ENCODE measurements at regions not wholly inside any gene's neighbourhood (a gene's known extent, or its start where the extent isn't known, plus 50 kb on each side); places are given as distances from the start of the nearest gene placed in this dataset.
"Not testable (repeated sequence)": the region's sequence is repeated elsewhere in the genome, so short reads cannot be mapped to it uniquely, and the experiment has no call there.

DNA sequence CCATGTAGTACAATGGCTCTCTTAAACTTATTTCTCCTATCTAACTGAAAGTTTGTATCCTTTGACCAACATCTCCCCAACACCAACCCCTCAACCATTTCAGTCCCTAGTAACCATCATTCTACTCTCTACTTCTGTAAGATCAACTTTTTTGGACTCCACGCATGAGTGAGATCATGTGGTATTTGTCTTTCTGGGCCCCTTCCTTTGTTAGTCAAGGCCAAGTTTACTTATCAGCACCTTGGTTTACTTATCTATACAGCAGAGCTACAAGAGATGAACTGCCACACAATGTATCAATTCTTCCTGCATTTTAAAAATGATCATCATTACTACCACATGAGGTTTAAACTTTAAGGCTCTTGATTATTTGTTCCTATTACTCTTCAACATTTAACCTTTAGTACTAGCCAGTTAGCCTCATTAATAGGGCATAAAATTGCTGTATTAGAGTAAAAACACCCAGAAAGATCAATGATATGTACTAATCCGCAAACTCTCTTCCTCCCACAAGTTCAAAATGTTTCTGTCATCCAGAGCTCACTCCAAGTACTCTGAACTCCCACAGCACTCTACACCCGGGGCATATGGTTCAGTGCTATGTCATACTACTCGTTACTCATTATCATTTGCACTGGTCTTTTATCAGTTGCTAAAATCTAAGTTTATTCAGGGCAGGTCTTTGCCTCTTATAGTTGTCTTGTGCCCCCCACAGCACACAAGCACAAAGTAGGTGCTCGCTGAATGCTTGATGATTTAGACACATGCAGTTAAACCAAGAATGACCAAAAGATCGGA is 145.7 kb upstream of the ADAMTS3 start:
- Histone ChIP-seq H3K9me3 (ENCODE audit: control insufficient read depth in 2 of 2, insufficient read depth in 1 of 2, low read depth in 1 of 2, low read length in 1 of 2) (no peaks in the 10 kb centered on the region), H3K4me1 (ENCODE audit: control insufficient read depth in 2 of 2, insufficient read depth in 2 of 2, low read length in 1 of 2) (no peaks in the 10 kb centered on the region), H3K27ac (ENCODE audit: low read depth in 2 of 2, low read length in 1 of 2) (no peak overlapping the region), H3K4me3 (ENCODE audit: low read depth in 1 of 2, low read length in 2 of 2) (no peak overlapping the region), H3K27me3 (ENCODE audit: control insufficient read depth in 1 of 2, insufficient read depth in 2 of 2, low read length in 2 of 2) (peaks cover 0 to 2% of the 10 kb centered on the region in 2 donors), H3K36me3 (ENCODE audit: control insufficient read depth in 2 of 2, insufficient read depth in 2 of 2, low read length in 1 of 2) (no peaks in the 10 kb centered on the region)
- 78 to 81% methylated on average over 6 of the region's 6 CpGs for WGBS, 2 donors

DNA sequence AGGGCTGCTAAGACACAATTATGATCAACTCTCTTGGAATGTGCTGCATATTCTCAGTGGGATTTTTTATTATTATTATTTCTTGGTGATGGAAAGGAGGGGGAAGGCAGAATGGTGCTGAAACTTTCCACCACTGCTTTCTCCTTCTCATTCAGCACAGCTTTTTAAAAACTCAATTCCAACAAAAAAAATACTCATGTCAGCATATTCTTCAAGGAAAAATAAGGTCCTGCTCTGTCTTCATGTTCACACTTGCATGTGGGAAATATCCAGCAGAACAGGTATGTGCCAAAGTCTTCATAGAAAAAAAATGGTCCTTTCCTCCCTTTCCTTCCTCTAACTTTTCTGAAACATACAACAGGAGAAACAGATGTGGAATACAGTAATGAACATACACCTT is 144.0 kb upstream of the ADAMTS3 start:
- no peak overlapping the region for H3K27ac ChIP-seq (ENCODE audit: low read depth in 2 of 2, low read length in 1 of 2)
- H3K27me3 ChIP-seq (ENCODE audit: control insufficient read depth in 1 of 2, insufficient read depth in 2 of 2, low read length in 2 of 2), result peaks cover 0 to 2% of the 10 kb centered on the region in 2 donors
- no peak overlapping the region for H3K4me3 ChIP-seq (ENCODE audit: low read depth in 1 of 2, low read length in 2 of 2)
- no peaks in the 10 kb centered on the region for H3K4me1 ChIP-seq (ENCODE audit: control insufficient read depth in 2 of 2, insufficient read depth in 2 of 2, low read length in 1 of 2)
- H3K9me3 ChIP-seq (ENCODE audit: control insufficient read depth in 2 of 2, insufficient read depth in 1 of 2, low read depth in 1 of 2, low read length in 1 of 2), result no peaks in the 10 kb centered on the region
- H3K36me3 ChIP-seq (ENCODE audit: control insufficient read depth in 2 of 2, insufficient read depth in 2 of 2, low read length in 1 of 2), result no peaks in the 10 kb centered on the region

DNA sequence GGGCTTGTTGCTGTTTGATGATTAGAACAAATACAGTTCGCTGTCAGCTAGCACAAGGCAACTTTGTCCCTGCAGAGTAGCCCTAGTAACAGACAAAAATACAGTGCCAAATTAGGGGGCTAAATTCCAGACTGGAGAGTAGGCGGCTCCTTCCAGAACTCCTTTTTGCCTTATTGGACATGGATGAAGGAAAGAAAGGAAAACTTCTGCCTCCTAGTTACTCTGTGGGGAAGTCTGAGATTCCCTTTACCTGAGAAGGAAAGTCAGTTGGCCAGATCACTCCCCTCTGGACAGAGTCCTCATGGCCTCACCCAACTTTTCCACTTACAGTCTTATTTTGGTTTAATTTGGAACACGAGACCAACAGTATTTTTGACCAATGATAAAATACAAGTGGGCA is 140.5 kb upstream of the ADAMTS3 start:
- Histone ChIP-seq H3K36me3 (ENCODE audit: control insufficient read depth in 2 of 2, insufficient read depth in 2 of 2, low read length in 1 of 2) (no peaks in the 10 kb centered on the region), H3K9me3 (ENCODE audit: control insufficient read depth in 2 of 2, insufficient read depth in 1 of 2, low read depth in 1 of 2, low read length in 1 of 2) (no peaks in the 10 kb centered on the region), H3K4me1 (ENCODE audit: control insufficient read depth in 2 of 2, insufficient read depth in 2 of 2, low read length in 1 of 2) (no peaks in the 10 kb centered on the region), H3K27ac (ENCODE audit: low read depth in 2 of 2, low read length in 1 of 2) (no peak overlapping the region), H3K27me3 (ENCODE audit: control insufficient read depth in 1 of 2, insufficient read depth in 2 of 2, low read length in 2 of 2) (peaks cover 0 to 2% of the 10 kb centered on the region in 2 donors), H3K4me3 (ENCODE audit: low read depth in 1 of 2, low read length in 2 of 2) (no peak overlapping the region)
- 50 to 61% methylated on average over 3 of the region's 3 CpGs for whole genome bisulfite sequencing, 2 donors

DNA sequence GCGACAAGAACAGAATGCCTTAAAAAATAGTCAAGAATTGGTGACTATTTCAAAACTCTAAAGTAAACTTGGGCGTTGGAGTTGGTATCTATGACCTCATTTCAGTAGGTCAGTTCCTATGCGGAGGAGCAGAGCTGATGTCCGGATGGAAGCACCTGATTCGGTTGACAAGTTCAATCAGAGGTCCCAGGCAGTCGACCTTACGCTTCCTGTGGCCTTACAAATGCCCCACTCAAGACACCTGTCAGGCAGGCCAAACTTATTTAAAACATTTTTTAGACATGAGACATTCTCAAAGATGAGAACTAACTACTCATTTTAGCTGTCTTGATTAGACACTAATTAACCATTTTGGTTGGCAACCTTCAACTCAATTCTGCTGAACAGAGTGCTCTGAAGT is 137.7 kb upstream of the ADAMTS3 start:
- no peak overlapping the region for H3K27ac ChIP-seq (ENCODE audit: low read depth in 2 of 2, low read length in 1 of 2)
- H3K4me3 ChIP-seq (ENCODE audit: low read depth in 1 of 2, low read length in 2 of 2), result no peak overlapping the region
- no peaks in the 10 kb centered on the region for H3K36me3 ChIP-seq (ENCODE audit: control insufficient read depth in 2 of 2, insufficient read depth in 2 of 2, low read length in 1 of 2)
- 80 to 84% methylated on average over 7 of the region's 7 CpGs for WGBS, 2 donors
- no peaks in the 10 kb centered on the region for H3K4me1 ChIP-seq (ENCODE audit: control insufficient read depth in 2 of 2, insufficient read depth in 2 of 2, low read length in 1 of 2)
- peaks cover 0 to 2% of the 10 kb centered on the region in 2 donors for H3K27me3 ChIP-seq (ENCODE audit: control insufficient read depth in 1 of 2, insufficient read depth in 2 of 2, low read length in 2 of 2)
- H3K9me3 ChIP-seq (ENCODE audit: control insufficient read depth in 2 of 2, insufficient read depth in 1 of 2, low read depth in 1 of 2, low read length in 1 of 2), result no peaks in the 10 kb centered on the region

DNA sequence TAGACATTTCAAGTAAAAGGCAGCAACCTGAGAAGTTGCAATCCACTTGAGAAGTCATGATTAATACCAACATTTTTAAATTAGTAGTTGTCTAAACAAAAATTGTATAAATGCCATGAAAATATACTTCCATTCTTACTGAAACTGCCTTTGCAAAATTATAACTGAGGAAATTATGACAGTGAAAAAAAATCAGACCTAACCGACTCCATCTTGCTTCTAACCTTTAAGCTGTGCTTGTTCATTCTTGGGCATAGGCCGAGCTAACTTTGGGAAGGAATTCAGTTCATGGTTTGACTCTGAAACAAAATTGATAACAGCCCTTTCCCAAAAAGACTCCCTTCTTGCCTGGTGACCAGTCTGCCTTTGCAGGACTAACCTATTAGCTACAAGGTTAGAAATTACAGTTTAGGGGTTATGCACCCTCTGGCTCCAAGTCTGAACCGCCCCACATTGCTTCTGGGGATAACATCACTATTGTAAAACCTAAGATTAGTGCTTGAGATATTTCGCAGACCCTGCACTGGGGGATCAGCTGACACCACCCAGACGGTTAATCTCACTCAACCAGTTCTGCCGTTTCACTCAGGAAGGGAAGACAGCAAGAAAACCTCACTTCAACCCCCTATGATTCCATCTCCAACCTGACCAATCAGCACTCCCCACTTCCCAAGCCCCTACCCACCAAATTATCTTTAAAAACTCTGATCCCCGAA is 136.1 kb upstream of the ADAMTS3 start:
- not testable (repeated sequence) for H3K27ac ChIP-seq (ENCODE audit: low read depth in 2 of 2, low read length in 1 of 2); H3K9me3 ChIP-seq (ENCODE audit: control insufficient read depth in 2 of 2, insufficient read depth in 1 of 2, low read depth in 1 of 2, low read length in 1 of 2); H3K4me3 ChIP-seq (ENCODE audit: low read depth in 1 of 2, low read length in 2 of 2); H3K4me1 ChIP-seq (ENCODE audit: control insufficient read depth in 2 of 2, insufficient read depth in 2 of 2, low read length in 1 of 2); H3K27me3 ChIP-seq (ENCODE audit: control insufficient read depth in 1 of 2, insufficient read depth in 2 of 2, low read length in 2 of 2); H3K36me3 ChIP-seq (ENCODE audit: control insufficient read depth in 2 of 2, insufficient read depth in 2 of 2, low read length in 1 of 2)
- WGBS, 2 donors, result 67 to 72% methylated on average over 7 of the region's 7 CpGs

DNA sequence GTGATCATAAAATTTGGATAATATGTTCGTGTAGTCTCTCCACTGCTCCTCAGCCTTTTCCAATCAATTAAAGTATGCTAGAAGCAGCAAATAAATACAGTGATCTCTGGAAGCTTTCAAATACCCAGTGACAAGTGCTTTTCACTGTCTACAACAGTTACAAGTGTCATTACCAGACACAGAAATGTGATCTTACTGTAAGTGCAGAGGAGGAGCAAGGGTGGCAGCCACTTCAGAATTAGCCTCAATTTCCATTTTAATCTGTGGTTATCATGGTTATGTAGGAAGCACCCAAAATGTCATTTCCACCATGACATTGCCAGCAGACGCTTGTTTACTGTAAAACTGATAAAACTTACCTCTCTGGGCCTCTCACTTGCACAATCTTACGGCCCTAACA is 133.9 kb upstream of the ADAMTS3 start:
- H3K27me3 ChIP-seq (ENCODE audit: control insufficient read depth in 1 of 2, insufficient read depth in 2 of 2, low read length in 2 of 2), result no peaks in the 10 kb centered on the region
- no peak overlapping the region for H3K4me3 ChIP-seq (ENCODE audit: low read depth in 1 of 2, low read length in 2 of 2)
- 77 to 80% methylated on average over 3 of the region's 3 CpGs for WGBS, 2 donors
- H3K9me3 ChIP-seq (ENCODE audit: control insufficient read depth in 2 of 2, insufficient read depth in 1 of 2, low read depth in 1 of 2, low read length in 1 of 2), result no peaks in the 10 kb centered on the region
- H3K36me3 ChIP-seq (ENCODE audit: control insufficient read depth in 2 of 2, insufficient read depth in 2 of 2, low read length in 1 of 2), result no peaks in the 10 kb centered on the region
- no peaks in the 10 kb centered on the region for H3K4me1 ChIP-seq (ENCODE audit: control insufficient read depth in 2 of 2, insufficient read depth in 2 of 2, low read length in 1 of 2)
- H3K27ac ChIP-seq (ENCODE audit: low read depth in 2 of 2, low read length in 1 of 2), result no peak overlapping the region

DNA sequence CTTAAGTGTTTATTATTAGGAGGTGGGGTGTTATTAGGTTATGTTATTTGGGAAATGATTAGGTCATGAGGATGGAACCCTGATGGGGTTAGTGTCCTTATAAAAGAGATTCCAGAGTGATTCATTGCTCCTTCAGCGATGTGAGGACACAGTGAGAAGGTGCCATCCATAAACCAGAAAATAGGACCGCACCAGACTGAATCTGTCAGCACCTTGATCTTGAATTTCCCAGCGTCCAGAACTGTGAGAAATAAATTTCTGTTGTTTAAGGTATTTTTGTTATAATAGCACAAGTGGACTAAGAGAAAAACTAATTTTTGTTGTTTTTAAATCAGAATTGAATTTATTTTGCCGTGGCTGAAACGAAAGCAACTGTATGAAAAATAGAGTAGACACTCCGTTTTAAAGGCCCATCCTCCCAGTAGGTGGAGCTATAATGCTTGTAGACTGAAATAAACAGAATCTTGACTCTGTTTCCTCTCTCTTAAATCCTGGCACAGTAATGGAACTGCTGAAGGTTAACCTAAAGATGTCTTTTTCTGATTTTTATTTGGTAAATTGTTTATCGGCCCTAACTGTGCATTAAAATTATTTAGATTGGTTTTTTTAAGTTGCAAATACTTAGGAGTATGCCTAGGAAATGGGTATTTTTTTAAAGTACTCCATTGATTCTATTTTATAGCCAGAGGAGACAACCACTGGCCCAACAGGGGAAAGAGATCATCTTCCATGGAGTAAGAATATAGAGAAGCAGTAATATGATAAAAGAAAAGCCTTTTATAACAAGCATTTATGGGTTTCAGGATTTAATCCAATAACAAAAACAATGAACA is 133.2 kb upstream of the ADAMTS3 start:
- Histone ChIP-seq H3K4me3 (ENCODE audit: low read depth in 1 of 2, low read length in 2 of 2) (peak overlapping the region in 1 of 2 donors; percentile 48), H3K27ac (ENCODE audit: low read depth in 2 of 2, low read length in 1 of 2) (no peak overlapping the region)

DNA sequence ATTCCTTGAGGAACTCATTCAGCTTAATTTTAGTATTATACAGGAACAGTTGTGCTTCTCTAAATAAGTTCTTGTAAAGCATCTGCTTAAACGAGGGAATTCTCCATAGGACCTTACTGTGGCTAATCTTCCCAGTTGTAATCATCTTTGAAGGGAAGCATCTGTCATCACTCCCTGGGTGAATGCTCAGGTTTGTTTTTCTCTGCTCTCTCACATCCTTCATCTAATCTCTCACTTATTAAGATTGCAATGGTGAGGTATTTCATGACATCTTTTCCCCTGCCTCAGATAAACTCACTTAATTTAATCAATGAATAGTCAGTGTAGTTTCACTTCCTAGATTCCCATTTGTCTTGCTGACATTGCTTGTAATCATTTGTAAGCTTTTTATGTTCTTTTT is 121.8 kb upstream of the ADAMTS3 start:
- no peaks in the 10 kb centered on the region for H3K4me1 ChIP-seq (ENCODE audit: control insufficient read depth in 2 of 2, insufficient read depth in 2 of 2, low read length in 1 of 2)
- no peaks in the 10 kb centered on the region for H3K9me3 ChIP-seq (ENCODE audit: control insufficient read depth in 2 of 2, insufficient read depth in 1 of 2, low read depth in 1 of 2, low read length in 1 of 2)
- WGBS, 2 donors, result 29 to 30% methylated on average over 1 of the region's 1 CpG
- no peaks in the 10 kb centered on the region for H3K36me3 ChIP-seq (ENCODE audit: control insufficient read depth in 2 of 2, insufficient read depth in 2 of 2, low read length in 1 of 2)
- no peaks in the 10 kb centered on the region for H3K27me3 ChIP-seq (ENCODE audit: control insufficient read depth in 1 of 2, insufficient read depth in 2 of 2, low read length in 2 of 2)
- no peak overlapping the region for H3K27ac ChIP-seq (ENCODE audit: low read depth in 2 of 2, low read length in 1 of 2)
- H3K4me3 ChIP-seq (ENCODE audit: low read depth in 1 of 2, low read length in 2 of 2), result no peak overlapping the region

More for the DNA sequence above, 133.2 kb upstream of the ADAMTS3 start:
- H3K9me3 ChIP-seq (ENCODE audit: control insufficient read depth in 2 of 2, insufficient read depth in 1 of 2, low read depth in 1 of 2, low read length in 1 of 2), result no peaks in the 10 kb centered on the region
- H3K36me3 ChIP-seq (ENCODE audit: control insufficient read depth in 2 of 2, insufficient read depth in 2 of 2, low read length in 1 of 2), result no peaks in the 10 kb centered on the region
- WGBS, 2 donors, result 15 to 17% methylated on average over 7 of the region's 7 CpGs
- no peaks in the 10 kb centered on the region for H3K4me1 ChIP-seq (ENCODE audit: control insufficient read depth in 2 of 2, insufficient read depth in 2 of 2, low read length in 1 of 2)
- H3K27me3 ChIP-seq (ENCODE audit: control insufficient read depth in 1 of 2, insufficient read depth in 2 of 2, low read length in 2 of 2), result no peaks in the 10 kb centered on the region

DNA sequence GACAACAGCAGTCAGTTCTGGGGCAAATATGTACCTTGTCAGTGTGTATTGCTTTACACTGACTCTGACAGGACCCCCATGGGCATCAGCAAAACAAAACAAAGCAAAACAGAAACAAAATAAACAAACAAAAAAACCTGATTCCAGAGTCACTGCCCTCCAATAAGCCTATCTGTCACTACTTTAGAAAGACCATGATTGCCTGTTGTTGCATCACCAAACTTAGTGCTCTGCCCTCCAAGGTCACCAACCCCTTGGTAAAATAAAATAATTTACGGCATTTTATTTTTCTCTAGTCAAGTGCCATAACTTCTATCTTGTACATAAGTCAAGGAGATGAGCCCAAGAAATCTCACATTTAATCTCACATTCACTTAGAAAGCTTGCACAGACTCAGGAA is 120.9 kb upstream of the ADAMTS3 start:
- no peaks in the 10 kb centered on the region for H3K36me3 ChIP-seq (ENCODE audit: control insufficient read depth in 2 of 2, insufficient read depth in 2 of 2, low read length in 1 of 2)
- no peak overlapping the region for H3K27ac ChIP-seq (ENCODE audit: low read depth in 2 of 2, low read length in 1 of 2)
- no peak overlapping the region for H3K4me3 ChIP-seq (ENCODE audit: low read depth in 1 of 2, low read length in 2 of 2)
- 81 to 90% methylated on average over 1 of the region's 1 CpG for WGBS, 2 donors
- H3K4me1 ChIP-seq (ENCODE audit: control insufficient read depth in 2 of 2, insufficient read depth in 2 of 2, low read length in 1 of 2), result no peaks in the 10 kb centered on the region
- H3K9me3 ChIP-seq (ENCODE audit: control insufficient read depth in 2 of 2, insufficient read depth in 1 of 2, low read depth in 1 of 2, low read length in 1 of 2), result no peaks in the 10 kb centered on the region
- no peaks in the 10 kb centered on the region for H3K27me3 ChIP-seq (ENCODE audit: control insufficient read depth in 1 of 2, insufficient read depth in 2 of 2, low read length in 2 of 2)

Data from esophagus (tissue), 2 donors.